NCI-H2196 (cell line): ENCODE measurements at regions not wholly inside any gene's neighbourhood (a gene's known extent, or its start where the extent isn't known, plus 50 kb on each side); places are given as distances from the start of the nearest gene placed in this dataset.

Experiments
- DNase-seq: peaks from one replicate; lab custom pipeline; 2025; ENCODE audit not compliant: unreplicated experiment; lab: John Stamatoyannopoulos, UW

DNA sequence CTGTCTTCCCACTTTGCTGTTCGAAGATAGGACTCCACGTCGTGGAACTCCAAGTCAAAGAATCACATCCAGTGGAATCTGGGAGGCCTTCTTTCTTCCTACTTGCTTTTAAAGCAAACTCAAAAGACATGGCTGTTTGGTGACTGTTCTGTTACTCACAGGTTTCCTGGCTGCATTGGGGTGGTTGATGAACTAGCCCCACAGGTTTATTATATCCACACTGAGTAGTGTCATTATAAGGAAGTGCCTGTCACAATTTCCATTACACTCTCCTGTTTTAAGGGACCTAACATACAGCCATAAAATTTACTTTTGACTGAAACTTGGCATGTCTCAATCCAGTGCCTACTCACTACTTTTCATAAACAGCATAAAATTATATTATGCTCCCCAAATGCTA, 287.3 kb upstream of the SP4 start:
- no peak for DNase-seq

DNA sequence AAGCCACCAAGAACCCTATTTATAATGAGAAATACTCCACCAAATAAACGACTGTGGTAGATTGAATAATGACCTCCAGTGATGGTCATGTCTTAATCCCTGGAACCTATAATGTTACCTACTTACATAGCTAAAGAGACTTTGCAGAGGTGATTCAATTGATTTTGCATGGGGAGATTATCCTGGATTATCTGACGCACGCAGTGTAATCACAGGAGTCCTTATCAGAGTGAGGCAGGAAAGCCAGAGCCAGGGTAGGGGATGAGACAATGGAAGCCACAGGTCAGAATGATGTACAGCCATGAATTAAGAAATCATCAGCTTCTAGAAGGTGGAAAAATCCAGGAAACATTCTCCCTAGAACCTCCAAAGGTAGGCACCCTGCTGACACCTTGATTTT, 286.4 kb upstream of the SP4 start:
- DNase-seq = no peak

DNA sequence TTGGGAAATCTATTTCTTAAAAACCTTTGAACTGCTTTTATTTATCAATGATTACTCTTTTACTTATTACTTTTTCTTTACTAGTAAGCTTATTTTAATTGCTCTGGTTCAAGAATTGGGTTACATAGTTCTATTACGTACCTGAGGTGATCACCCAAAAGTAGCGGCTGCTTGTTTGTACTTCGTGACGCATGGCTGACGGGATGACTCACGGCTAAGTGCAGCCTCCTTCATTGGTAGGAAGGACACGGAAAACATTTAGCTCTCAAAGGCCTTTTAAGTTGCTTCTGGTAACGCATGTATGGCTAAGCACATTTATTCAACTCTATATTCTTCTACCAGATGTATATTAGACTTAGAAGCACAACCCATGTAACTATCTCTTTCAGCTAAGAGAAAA, 285.8 kb upstream of the SP4 start:
- DNase-seq = no peak

DNA sequence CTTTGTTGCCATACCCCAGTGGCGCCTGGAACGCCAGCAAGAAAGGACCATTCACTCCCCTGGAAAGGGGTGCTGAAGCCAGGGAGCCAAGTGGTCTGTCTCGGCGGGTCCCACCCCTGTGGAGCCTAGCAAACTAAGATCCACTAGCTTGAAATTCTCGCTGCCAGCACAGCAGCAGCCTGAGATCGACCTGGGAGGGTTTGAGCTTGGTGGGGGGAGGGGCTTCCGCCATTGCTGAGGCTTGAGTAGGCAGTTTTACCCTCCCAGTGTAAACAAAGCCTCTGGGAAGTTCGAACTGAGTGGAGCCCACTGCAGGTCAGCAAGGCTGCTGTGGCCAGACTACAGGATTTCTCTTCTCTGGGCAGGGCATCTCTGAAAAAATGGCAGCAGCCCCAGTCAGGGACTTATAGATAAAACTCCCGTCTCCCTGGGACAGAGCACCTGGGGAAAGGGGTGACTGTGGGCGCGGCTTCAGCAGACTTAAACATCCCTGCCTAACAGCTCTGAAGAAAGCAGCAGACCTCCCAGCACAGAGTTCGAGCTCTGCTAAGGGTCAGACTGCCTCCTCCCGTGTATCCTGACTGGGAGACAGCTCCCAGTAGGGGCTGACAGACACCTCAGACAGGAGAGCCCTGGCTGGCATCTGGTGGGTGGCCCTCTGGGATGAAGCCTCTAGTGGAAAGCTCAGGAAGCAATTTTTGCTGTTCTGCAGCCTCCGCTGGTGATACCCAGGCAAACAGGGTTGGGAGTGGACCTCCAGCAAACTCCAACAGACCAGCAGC, 281.1 kb upstream of the SP4 start:
- DNase-seq = no peak

DNA sequence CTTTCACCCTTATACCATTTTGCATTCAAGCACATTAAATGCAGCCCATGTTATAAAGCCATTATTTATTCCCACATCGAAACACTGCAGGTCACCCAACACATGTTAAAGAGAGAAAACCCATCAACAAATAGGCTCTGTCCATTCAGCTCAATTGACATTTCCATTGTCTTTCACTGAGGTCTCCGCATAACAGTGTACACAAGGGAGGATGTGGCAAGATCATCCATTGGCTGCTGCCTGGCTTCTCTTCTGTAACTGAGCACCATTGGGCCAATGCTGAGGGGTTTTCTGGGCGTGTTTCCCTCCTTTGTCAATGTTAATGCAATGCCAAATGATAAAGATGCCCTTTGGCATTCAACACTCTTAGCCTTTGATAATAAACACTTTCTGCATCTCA, 278.1 kb upstream of the SP4 start:
- DNase-seq = peak; percentile 38

DNA sequence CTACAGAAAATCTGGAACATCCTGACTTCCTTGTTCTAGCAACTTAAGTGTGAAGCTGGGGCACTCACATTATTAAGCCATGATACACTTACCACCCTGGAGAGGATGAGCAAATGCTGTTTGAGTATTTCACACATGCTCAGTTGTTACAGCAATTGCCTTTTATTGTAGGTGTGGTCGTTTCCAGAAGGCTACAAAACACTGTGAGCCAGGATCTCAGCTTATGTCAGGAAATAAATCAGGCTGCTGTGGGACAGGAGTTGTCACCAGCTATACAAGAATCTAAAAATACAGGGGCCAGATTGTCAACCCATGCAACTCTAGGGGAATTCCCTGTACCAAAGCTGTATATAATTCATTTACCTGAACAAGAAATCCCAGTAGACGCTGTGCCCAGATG, 273.3 kb upstream of the SP4 start:
- DNase-seq = no peak

DNA sequence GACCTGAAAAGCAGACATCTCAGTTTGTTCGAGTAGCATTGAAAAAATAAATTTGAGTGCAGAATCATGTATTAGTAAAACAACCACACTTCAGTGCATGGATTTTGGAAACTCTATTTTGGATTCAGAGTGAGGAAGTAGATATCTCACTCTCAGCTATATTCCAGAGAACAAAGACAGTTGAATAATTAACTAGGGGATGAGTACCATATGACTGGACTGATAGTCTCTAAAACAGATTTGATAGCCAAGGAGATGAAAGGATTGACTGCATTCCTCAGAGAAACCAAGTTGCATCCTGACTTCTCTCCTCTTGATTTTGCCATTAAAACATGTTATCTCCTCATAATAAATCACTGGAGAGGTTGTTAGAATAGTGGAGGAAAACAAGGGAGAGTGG, 268.4 kb upstream of the SP4 start:
- DNase-seq = no peak

DNA sequence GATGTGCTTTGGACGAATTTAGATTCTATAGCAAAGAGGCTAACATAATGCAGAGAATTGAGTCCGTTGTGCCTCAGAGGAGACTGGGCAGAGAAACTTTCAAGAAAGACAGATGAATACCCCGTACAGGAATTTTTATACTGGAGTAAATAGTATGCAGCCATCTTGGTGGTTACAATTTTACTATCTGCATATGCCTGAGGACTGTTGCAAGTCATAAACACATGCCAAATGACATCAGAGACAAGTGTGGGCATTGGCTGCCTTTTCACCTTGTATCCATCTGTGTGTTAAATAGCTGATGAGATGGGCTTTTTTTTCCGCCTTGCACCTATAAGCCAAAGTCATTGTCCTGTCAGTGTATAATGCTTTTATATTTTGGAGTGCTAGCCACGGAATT, 267.5 kb upstream of the SP4 start:
- DNase-seq = no peak

DNA sequence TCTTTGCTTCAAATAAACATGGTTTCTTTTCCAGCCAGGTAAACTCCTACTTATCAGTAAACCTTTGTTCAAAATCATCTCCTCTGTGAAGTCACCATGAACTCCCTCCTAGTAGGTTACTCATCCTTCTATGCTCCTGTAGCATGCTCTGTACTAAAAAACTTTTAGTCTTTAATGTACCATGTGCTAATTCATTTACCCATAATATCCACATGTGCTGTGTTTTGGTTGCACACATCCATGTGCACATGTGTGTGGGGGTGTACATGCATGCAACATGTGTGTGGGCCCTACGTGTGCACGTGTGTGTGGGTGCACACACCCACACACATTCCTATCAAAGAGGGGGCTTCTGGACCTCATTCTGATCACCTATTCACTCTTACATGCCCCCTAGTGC, 259.9 kb upstream of the SP4 start:
- DNase-seq = no peak

DNA sequence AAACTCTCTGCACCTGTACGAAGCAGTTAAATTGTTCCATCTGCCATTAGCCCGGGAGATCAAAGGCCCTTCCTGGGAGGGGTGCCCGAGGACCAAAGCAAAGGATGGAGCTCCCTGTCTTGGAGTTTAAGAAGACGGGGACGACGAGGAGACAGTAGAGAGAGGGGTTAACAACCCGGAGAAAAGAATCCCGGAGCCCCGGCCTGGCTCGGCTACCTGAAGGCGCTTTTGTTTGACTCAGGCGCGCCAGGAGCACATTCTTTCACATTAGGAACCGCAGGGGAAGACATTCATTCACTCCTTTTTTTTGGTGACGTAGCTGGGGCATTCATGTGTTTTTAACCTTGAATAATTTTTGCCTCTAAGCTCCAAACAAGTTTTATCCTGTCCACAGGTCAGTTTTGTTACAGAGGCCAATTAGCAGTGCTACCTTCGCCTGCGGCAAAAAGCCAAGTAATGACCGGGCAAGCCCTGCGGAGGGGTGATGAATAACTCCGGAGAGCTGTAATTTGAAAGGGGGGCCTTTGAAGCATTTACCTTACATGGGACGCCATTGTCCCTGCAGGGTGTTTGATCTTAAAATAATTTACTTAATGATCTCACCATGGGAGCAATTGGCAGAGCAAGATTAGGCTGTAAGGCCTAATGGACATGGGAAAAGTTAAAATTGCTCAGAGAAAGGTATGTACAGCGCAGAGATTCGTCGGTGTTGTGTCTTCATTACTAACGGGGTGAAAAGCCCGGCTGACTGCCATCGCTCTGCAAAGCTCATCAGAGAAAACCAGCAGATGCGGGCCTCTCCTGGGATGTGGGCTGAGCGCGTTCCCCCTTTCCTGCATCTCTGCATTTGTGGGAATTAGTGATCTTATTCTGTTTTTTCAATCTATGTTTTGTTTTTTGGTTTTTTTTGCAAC, 258.0 kb upstream of the SP4 start:
- DNase-seq = no peak

DNA sequence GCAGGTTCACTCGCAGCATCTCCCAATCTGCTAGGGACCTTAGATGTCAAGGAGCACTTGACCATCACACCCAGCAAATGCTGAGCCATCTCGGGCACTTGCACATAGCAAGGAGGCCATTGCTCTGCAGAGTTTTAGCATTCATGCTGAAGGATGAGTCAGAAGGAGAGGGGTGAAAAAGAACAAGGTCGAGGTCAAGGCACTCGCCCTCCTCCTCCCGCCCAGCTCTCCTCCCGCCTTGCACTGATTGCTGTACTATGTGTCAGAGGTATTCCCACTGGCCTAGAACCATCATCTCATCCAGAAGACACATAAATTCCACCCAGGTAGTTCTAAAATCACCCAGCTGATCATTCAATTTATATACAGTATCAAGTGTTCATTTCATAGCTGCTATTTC, 255.1 kb upstream of the SP4 start:
- DNase-seq = no peak

DNA sequence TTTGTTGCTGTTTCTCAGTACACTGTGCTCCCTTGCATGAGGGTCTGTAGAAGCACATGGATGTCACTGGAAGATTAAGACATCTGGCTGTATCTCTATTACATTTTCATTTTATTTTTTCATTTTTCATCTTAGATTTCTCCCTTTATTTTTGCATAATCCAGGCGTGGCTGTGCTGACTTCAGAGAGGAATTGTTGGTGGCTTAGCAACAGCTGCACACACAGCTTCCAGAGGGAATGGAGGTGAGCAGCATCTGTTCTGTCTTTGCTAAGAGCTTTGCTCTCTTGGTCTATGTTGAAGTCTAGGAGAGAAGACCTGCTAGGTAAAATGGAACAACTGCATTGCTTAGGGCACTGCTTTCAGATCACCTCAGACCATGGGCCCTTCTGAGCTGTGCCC, 254.4 kb upstream of the SP4 start:
- no peak for DNase-seq

DNA sequence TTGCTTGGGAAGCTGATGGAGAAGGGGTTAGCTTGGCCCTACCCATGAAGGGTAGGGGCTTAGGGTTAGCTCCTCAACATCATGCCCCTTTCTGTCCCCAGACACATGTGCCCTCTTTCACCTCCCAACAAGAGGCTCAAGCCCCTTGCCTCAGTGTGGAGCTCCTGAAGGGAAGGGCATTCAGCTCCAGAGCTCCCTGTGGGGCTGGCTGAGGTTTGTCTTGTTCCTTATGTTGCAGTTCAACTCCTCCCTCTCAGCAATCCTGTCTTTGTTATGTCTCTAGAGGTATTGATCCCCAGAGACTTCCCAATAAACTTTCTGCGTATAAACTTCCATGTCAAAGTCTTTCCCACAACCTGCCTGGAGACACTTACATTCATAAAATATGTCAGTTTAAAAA, 252.2 kb upstream of the SP4 start:
- DNase-seq = no peak

DNA sequence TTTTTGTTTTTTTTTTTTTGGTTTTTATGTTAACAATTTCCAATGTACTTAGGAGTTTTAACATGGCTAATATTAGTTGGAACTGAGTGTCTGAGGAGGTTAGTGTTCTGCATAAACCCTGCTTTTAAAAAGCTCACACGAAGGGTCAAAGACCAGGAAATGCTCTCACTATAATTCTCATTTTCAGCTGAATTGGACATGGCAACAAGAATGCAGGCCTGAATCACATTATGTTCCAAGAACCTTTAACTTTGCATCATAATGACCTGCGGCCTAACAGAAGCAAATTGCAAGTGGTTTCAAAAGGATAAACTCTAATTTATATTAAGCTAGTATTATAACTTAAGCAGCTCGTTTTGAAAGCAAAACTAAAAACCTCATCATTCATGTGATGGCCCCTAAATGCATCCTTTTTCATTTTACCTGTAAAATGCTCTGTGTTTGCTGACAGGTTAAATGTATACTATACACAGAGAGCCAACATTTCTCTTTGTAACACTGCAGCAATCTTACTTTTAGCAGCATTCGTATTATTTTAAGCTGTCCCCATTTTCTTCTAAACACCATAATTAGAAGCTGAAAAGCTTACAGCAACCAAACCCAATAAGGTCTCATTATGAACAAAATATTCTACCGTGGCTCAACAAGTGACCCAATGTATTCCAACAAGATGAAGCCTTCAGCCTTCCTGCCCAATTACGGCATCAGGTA, 242.8 kb upstream of the SP4 start:
- DNase-seq = no peak

DNA sequence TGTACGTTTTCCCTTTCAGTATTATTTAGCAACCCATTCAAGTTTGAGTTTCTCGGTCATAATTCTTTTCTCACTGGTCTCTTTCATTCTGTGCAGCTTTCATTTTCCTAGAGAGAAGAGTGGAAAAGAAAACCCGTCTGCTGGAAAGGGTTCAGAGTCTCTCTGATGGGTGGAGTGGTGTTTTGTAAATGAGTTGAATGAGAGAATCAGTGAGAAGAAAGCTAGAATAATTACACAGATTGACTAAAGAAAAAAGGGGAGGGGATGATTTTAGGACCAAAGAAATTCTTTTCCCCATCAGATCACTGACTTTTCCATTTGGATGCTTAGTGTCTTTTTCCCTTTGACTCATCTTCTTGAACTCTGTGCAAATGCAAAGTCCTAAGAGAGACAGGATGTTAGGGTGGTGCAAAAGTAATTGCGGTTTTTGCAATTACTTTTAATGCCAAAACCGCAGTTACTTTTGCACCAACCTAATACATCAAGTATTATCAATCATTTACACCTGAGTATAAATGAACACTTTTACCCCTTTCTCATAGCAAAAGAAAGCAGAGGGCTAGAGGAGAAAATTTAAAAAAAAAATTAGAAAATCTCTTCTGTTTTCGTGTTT, 242.1 kb upstream of the SP4 start:
- no peak for DNase-seq

DNA sequence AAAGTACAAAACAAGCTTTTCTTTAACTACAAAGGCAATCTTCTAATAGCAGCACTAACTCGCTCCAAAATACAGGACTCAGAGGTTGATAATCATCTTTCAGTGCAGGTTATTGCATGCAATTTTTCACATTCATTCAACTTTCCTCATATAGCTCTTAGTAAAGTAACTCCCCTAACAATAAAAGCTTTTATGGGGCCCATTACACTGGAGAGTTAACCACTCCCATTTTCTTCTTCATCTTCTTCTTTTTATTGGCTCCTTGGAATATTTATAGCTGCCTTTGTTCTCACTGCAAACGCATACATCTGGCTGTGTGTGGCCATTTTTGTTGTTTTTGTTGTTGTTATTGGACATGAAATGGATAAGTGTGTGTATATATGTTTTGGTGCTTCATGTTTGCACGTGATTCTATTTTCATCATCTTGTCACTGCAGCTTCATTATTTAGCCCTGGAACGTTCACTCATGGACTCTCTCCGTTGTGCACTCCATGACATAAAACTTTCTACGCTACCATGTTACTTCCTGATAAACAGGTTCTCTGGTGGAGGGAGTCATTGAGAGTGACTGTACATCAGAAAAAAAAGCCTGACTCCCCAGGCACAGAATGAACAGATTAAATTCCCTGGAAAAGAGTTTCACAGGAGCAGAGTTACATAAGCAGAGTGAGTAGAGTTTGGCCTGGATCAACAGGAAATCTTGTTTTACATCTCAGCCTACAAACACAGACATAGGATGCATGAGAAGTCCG, 236.4 kb upstream of the SP4 start:
- no peak for DNase-seq

DNA sequence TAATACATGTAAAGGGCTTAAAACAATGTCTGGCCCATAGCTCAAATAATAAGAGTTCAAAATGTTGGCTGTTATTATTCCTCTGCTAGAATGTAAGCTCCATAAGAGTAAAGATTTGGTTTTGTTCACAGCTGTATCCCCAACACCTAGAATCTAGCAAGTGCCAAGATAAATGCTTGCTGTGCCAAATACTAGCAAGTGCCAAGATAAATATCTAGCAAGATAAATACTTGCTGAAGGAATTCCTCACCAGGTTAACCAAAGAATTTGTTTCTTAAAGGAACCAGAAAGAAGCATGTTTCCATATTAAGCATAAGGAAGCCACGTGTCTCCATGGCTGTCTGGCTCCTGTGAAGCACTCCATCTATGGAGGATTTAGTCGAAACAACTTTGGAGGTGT, 235.2 kb upstream of the SP4 start:
- DNase-seq = no peak

DNA sequence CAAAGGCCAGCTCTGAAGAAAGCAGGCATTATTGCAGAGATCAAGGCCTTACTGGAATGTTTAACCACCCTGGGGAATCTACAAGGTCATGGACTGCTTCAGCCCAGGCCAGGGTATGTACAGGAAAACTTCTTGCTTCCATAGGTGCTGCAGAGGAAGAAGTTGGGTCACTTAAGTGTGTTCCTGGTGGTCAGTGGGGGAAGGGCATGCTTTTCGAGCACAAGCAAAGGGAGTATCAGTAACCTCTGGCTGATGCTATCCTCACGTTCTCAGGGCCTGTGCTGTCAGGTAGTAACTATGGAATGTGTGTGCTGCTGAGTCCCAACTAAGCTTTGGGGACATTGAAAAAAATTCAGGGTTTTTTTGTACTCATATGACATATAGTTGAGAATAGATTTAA, 234.0 kb upstream of the SP4 start:
- no peak for DNase-seq

DNA sequence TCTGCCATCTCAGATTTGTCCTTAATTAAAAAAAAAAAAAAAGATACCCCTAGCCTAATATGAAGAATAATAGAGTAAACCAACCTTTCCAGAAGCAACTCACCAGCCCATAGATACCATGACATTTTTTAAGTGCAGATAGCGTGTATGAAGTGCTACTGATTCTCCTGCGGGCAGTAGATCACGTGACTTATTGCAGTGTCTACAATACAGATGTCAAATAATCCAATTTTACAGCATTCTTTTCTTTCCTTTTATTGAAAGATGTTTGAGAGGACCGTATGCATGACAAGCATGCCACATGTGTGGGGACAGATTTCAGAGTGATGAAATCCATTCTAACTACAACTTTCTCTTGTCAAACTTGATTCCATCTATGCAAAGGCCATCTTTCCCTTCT, 232.9 kb upstream of the SP4 start:
- DNase-seq = no peak

DNA sequence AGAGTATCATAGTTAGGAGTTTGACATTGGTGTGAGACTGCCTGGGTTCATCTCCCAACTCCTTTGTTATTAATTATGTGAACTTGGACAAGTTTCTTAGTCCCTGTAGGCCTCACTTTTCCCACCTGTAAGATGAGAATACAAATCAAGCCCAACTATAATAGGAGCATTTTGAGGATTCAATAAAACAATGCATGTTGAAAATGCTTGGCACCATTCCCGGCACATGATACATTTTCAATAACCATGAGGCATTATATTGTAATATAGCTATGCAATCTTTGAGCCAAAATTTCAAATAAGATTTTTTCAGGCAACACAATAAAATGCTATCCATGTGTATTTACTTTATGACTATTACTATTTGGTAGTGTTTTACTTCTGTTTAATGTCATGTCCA, 229.0 kb upstream of the SP4 start:
- DNase-seq = no peak

DNA sequence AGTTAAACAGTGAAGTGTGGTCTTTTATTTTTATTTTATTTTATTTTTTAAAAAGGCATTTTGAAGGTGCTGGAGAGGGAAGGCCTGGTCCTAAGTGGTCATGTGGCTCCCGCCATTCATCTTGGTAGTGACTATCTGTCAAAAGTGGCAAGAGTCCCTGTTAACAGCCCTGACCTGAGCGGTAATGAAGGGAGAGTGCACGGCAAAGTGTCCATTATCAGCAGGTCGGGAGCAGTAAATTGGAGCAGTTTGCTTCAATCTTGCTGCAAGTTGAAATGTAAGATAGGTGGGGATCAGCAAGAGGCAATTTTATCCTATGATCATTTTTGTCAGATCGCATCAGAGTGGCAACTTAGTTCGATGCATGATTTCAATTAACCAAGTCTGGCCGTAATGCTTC, 227.4 kb upstream of the SP4 start:
- no peak for DNase-seq
